Esophagus squamous epithelium (tissue), 4 donors: ENCODE measurements at regions not wholly inside any gene's neighbourhood (a gene's known extent, or its start where the extent isn't known, plus 50 kb on each side); places are given as distances from the start of the nearest gene placed in this dataset.

Source experiments
- POLR2A ChIP-seq, 4 donors: fragments of 450-650 bp; IDR thresholded peaks; one replicate each; pipeline ENCODE4 v1.6.1; 2017; ENCODE audit warnings: antibody characterized with exemption in 4 of 4, mild to moderate bottlenecking in 4 of 4, moderate library complexity in 3 of 4
- TF ChIP-seq, protein P1 (sequence below), 6 experiments: fragments of 450-650 bp in 4 of 6; fragments of 200-600 bp in 2 of 6; sonication (generic) in 2 of 6; IDR thresholded peaks; one replicate each; pipeline ENCODE4 v1.5.1; 2016 to 2019; ENCODE audit warnings: antibody characterized with exemption in 6 of 6, mild to moderate bottlenecking in 4 of 6, moderate library complexity in 4 of 6

DNA sequence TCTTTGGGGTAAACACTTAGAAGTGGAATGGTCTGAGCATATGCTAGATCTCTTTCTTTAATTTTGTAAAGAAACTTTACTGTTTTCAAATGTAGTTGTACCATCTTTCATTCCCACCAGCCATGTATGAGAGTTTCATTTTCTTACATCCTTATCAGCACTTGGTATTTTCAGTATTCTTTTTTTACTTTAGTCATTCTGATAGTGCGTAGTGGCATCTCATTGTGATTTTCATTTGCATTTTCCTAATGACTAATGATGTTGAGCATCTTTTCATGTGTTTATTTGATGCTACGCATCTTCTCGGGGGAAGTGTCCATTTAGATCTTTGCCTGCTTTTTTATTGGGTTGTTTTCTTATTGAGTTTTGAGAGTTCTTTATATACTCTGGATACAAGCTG is 71.3 kb upstream of the PRPS1 start:
- TF ChIP-seq, protein P1, sequence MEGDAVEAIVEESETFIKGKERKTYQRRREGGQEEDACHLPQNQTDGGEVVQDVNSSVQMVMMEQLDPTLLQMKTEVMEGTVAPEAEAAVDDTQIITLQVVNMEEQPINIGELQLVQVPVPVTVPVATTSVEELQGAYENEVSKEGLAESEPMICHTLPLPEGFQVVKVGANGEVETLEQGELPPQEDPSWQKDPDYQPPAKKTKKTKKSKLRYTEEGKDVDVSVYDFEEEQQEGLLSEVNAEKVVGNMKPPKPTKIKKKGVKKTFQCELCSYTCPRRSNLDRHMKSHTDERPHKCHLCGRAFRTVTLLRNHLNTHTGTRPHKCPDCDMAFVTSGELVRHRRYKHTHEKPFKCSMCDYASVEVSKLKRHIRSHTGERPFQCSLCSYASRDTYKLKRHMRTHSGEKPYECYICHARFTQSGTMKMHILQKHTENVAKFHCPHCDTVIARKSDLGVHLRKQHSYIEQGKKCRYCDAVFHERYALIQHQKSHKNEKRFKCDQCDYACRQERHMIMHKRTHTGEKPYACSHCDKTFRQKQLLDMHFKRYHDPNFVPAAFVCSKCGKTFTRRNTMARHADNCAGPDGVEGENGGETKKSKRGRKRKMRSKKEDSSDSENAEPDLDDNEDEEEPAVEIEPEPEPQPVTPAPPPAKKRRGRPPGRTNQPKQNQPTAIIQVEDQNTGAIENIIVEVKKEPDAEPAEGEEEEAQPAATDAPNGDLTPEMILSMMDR (IDR thresholded peaks at IDR 0.05) = no peak
- no peak for TF ChIP-seq POLR2A (IDR thresholded peaks at IDR 0.05)
